ENCODE measurements at regions not wholly inside any gene's neighbourhood (a gene's known extent, or its start where the extent isn't known, plus 50 kb on each side); places are given as distances from the start of the nearest gene placed in this dataset.

DNA sequence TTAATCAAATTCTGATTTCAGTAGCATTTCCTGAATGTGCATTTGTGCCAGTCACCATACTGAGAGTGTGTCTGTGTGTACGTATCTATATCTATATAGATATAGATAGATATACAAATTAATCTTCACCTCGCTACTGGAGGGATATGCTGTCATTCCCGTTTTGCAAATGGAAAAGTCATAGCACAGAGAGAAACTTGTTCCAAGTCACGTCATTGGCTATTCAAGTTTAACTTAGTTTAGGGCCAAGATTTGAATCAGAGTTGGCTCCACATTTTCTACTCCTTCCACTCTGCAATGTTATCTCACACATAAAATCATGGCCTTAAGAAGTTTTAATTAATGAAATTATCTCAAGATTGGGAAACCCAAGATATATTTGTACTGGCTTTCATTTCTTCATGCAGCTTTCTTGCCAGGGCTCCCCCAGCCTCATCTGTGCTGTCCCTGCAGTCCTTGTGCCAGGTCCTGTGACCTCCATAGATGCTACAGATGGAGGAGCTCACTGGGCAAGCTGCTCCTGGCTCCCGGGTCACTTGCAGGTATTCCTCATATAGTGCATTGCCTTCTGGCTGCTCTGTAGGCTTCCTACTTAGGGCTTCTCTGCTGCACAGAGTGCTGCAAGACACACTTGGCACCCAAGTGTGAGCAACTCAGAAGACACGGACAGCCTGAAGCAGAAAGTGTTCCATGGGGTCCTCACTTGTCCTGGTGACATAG is 245.8 kb downstream of the KCNS3 start:
- no peaks in the 10 kb centered on the region for H3K36me3 ChIP-seq (ENCODE audit: control insufficient read depth in 1 of 2, insufficient read depth in 2 of 2, low read length in 2 of 2)
- H3K27ac ChIP-seq (ENCODE audit: low read length): no peak overlapping the region
- H3K4me1 ChIP-seq (ENCODE audit: control insufficient read depth in 1 of 2, insufficient read depth in 2 of 2, low read length in 2 of 2): no peaks in the 10 kb centered on the region
- no peaks in the 10 kb centered on the region for H3K9me3 ChIP-seq (ENCODE audit: control insufficient read depth in 1 of 2, low read length in 2 of 2)
- H3K4me3 ChIP-seq (ENCODE audit: low read depth in 1 of 2, low read length in 2 of 2): no peak overlapping the region
- H3K27me3 ChIP-seq (ENCODE audit: low read depth, low read length): no peaks in the 10 kb centered on the region

GRCh38 chr2:18123577-18123976 is 245.1 kb downstream of the KCNS3 start:
- Histone ChIP-seq H3K4me1 (ENCODE audit: control insufficient read depth in 1 of 2, insufficient read depth in 2 of 2, low read length in 2 of 2) (no peaks in the 10 kb centered on the region), H3K4me3 (ENCODE audit: low read depth in 1 of 2, low read length in 2 of 2) (no peak overlapping the region), H3K9me3 (ENCODE audit: control insufficient read depth in 1 of 2, low read length in 2 of 2) (no peaks in the 10 kb centered on the region), H3K27ac (ENCODE audit: low read length) (no peak overlapping the region), H3K27me3 (ENCODE audit: low read depth, low read length) (no peaks in the 10 kb centered on the region), H3K36me3 (ENCODE audit: control insufficient read depth in 1 of 2, insufficient read depth in 2 of 2, low read length in 2 of 2) (no peaks in the 10 kb centered on the region)

GRCh38 chr2:18123211-18123570 is 244.7 kb downstream of the KCNS3 start:
- Histone ChIP-seq H3K4me3 (ENCODE audit: low read depth in 1 of 2, low read length in 2 of 2) (no peak overlapping the region), H3K27me3 (ENCODE audit: low read depth, low read length) (no peaks in the 10 kb centered on the region), H3K9me3 (ENCODE audit: control insufficient read depth in 1 of 2, low read length in 2 of 2) (no peaks in the 10 kb centered on the region), H3K27ac (ENCODE audit: low read length) (no peak overlapping the region), H3K36me3 (ENCODE audit: control insufficient read depth in 1 of 2, insufficient read depth in 2 of 2, low read length in 2 of 2) (no peaks in the 10 kb centered on the region), H3K4me1 (ENCODE audit: control insufficient read depth in 1 of 2, insufficient read depth in 2 of 2, low read length in 2 of 2) (no peaks in the 10 kb centered on the region)

- no peak overlapping the region for H3K27ac ChIP-seq (ENCODE audit: low read length)
- H3K36me3 ChIP-seq (ENCODE audit: control insufficient read depth in 1 of 2, insufficient read depth in 2 of 2, low read length in 2 of 2): no peaks in the 10 kb centered on the region
- H3K4me3 ChIP-seq (ENCODE audit: low read depth in 1 of 2, low read length in 2 of 2): no peak overlapping the region
- H3K9me3 ChIP-seq (ENCODE audit: control insufficient read depth in 1 of 2, low read length in 2 of 2): no peaks in the 10 kb centered on the region
- no peaks in the 10 kb centered on the region for H3K4me1 ChIP-seq (ENCODE audit: control insufficient read depth in 1 of 2, insufficient read depth in 2 of 2, low read length in 2 of 2)
- H3K27me3 ChIP-seq (ENCODE audit: low read depth, low read length): no peaks in the 10 kb centered on the region
These were observed 244.2 kb downstream of the KCNS3 start for GRCh38 chr2:18122544-18123210.

DNA sequence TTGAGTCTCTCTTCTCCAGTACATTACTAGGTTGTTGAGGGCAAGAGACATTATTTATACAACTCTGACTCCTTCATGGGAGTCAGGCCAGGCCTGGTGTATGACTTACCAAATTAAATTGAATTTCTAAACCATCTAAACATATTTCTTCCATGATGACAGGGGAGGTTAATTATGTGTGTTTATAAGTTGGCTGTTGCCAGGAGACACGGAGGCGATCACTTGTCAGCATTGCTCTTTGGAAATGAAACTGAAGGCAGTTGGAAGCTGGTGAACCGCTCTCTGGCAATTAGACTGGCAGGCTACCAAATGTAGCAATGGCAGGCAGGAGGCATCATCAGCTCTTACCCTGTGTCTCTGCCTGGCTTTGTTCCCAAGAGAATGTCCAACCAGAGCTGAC is 241.4 kb downstream of the KCNS3 start:
- Histone ChIP-seq H3K4me3 (ENCODE audit: low read depth in 1 of 2, low read length in 2 of 2) (no peak overlapping the region), H3K27me3 (ENCODE audit: low read depth, low read length) (no peaks in the 10 kb centered on the region), H3K36me3 (ENCODE audit: control insufficient read depth in 1 of 2, insufficient read depth in 2 of 2, low read length in 2 of 2) (no peaks in the 10 kb centered on the region), H3K4me1 (ENCODE audit: control insufficient read depth in 1 of 2, insufficient read depth in 2 of 2, low read length in 2 of 2) (no peaks in the 10 kb centered on the region), H3K27ac (ENCODE audit: low read length) (no peak overlapping the region), H3K9me3 (ENCODE audit: control insufficient read depth in 1 of 2, low read length in 2 of 2) (no peaks in the 10 kb centered on the region)

DNA sequence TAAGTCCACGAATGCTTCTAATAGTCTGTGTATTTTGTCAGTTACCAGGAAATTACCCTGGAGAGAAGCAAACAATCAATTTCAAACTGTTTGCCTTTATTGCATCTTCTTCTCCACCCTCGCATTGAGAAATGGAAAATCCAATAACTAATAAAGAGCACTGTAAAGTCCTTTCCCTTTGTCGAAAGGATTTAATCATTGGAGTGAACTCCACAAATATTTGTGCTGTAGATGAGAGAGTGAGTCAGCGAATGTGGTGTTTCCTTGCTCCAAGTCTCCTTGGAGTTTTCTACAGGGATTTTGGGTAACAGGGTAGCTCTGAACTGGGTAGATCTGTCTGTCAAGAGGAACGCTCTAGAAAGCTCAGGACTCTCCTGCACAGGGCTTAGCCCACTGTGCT is 240.2 kb downstream of the KCNS3 start:
- Histone ChIP-seq H3K4me1 (ENCODE audit: control insufficient read depth in 1 of 2, insufficient read depth in 2 of 2, low read length in 2 of 2) (no peaks in the 10 kb centered on the region), H3K36me3 (ENCODE audit: control insufficient read depth in 1 of 2, insufficient read depth in 2 of 2, low read length in 2 of 2) (no peaks in the 10 kb centered on the region), H3K27me3 (ENCODE audit: low read depth, low read length) (no peaks in the 10 kb centered on the region), H3K9me3 (ENCODE audit: control insufficient read depth in 1 of 2, low read length in 2 of 2) (no peaks in the 10 kb centered on the region), H3K27ac (ENCODE audit: low read length) (no peak overlapping the region), H3K4me3 (ENCODE audit: low read depth in 1 of 2, low read length in 2 of 2) (no peak overlapping the region)

- H3K9me3 ChIP-seq (ENCODE audit: control insufficient read depth in 1 of 2, low read length in 2 of 2): no peaks in the 10 kb centered on the region
- H3K4me1 ChIP-seq (ENCODE audit: control insufficient read depth in 1 of 2, insufficient read depth in 2 of 2, low read length in 2 of 2): no peaks in the 10 kb centered on the region
- no peaks in the 10 kb centered on the region for H3K27me3 ChIP-seq (ENCODE audit: low read depth, low read length)
- H3K27ac ChIP-seq (ENCODE audit: low read length): no peak overlapping the region
- no peak overlapping the region for H3K4me3 ChIP-seq (ENCODE audit: low read depth in 1 of 2, low read length in 2 of 2)
- H3K36me3 ChIP-seq (ENCODE audit: control insufficient read depth in 1 of 2, insufficient read depth in 2 of 2, low read length in 2 of 2): no peaks in the 10 kb centered on the region
These were observed 239.1 kb downstream of the KCNS3 start for GRCh38 chr2:18117592-18117991.

GRCh38 chr2:18110222-18110621 is 231.8 kb downstream of the KCNS3 start:
- Histone ChIP-seq H3K9me3 (ENCODE audit: control insufficient read depth in 1 of 2, low read length in 2 of 2) (no peaks in the 10 kb centered on the region), H3K36me3 (ENCODE audit: control insufficient read depth in 1 of 2, insufficient read depth in 2 of 2, low read length in 2 of 2) (no peaks in the 10 kb centered on the region), H3K27me3 (ENCODE audit: low read depth, low read length) (no peaks in the 10 kb centered on the region), H3K4me1 (ENCODE audit: control insufficient read depth in 1 of 2, insufficient read depth in 2 of 2, low read length in 2 of 2) (peaks cover 0 to 4% of the 10 kb centered on the region in 2 donors), H3K4me3 (ENCODE audit: low read depth in 1 of 2, low read length in 2 of 2) (no peak overlapping the region), H3K27ac (ENCODE audit: low read length) (no peak overlapping the region)

- Histone ChIP-seq H3K4me3 (ENCODE audit: low read depth in 1 of 2, low read length in 2 of 2) (no peak overlapping the region), H3K4me1 (ENCODE audit: control insufficient read depth in 1 of 2, insufficient read depth in 2 of 2, low read length in 2 of 2) (peaks cover 0 to 4% of the 10 kb centered on the region in 2 donors), H3K9me3 (ENCODE audit: control insufficient read depth in 1 of 2, low read length in 2 of 2) (no peaks in the 10 kb centered on the region), H3K27ac (ENCODE audit: low read length) (no peak overlapping the region), H3K36me3 (ENCODE audit: control insufficient read depth in 1 of 2, insufficient read depth in 2 of 2, low read length in 2 of 2) (no peaks in the 10 kb centered on the region), H3K27me3 (ENCODE audit: low read depth, low read length) (no peaks in the 10 kb centered on the region)
These were observed 228.4 kb downstream of the KCNS3 start for GRCh38 chr2:18106841-18107240.

GRCh38 chr2:18105929-18106328 is 227.5 kb downstream of the KCNS3 start:
- Histone ChIP-seq H3K27me3 (ENCODE audit: low read depth, low read length) (no peaks in the 10 kb centered on the region), H3K36me3 (ENCODE audit: control insufficient read depth in 1 of 2, insufficient read depth in 2 of 2, low read length in 2 of 2) (no peaks in the 10 kb centered on the region), H3K4me1 (ENCODE audit: control insufficient read depth in 1 of 2, insufficient read depth in 2 of 2, low read length in 2 of 2) (peaks cover 0 to 4% of the 10 kb centered on the region in 2 donors), H3K4me3 (ENCODE audit: low read depth in 1 of 2, low read length in 2 of 2) (no peak overlapping the region), H3K9me3 (ENCODE audit: control insufficient read depth in 1 of 2, low read length in 2 of 2) (no peaks in the 10 kb centered on the region), H3K27ac (ENCODE audit: low read length) (no peak overlapping the region)

- H3K9me3 ChIP-seq (ENCODE audit: control insufficient read depth in 1 of 2, low read length in 2 of 2): no peaks in the 10 kb centered on the region
- H3K27ac ChIP-seq (ENCODE audit: low read length): no peak overlapping the region
- H3K36me3 ChIP-seq (ENCODE audit: control insufficient read depth in 1 of 2, insufficient read depth in 2 of 2, low read length in 2 of 2): no peaks in the 10 kb centered on the region
- H3K4me3 ChIP-seq (ENCODE audit: low read depth in 1 of 2, low read length in 2 of 2): no peak overlapping the region
- no peaks in the 10 kb centered on the region for H3K4me1 ChIP-seq (ENCODE audit: control insufficient read depth in 1 of 2, insufficient read depth in 2 of 2, low read length in 2 of 2)
- H3K27me3 ChIP-seq (ENCODE audit: low read depth, low read length): no peaks in the 10 kb centered on the region
These were observed 226.2 kb downstream of the KCNS3 start for GRCh38 chr2:18104595-18105224.

Data from muscle layer of duodenum (tissue), 2 donors.